Adrenal gland (tissue), 5 donors: ENCODE measurements at regions not wholly inside any gene's neighbourhood (a gene's known extent, or its start where the extent isn't known, plus 50 kb on each side); places are given as distances from the start of the nearest gene placed in this dataset.

ENCODE experiments used
- CTCF ChIP-seq, 6 experiments: fragments of 450-650 bp in 4 of 6; fragments of 200-600 bp in 2 of 6; sonication (generic) in 1 of 6; IDR thresholded peaks; 1 replicate in 5 of 6; 2 replicates in 1 of 6; pipeline versions ENCODE4 v1.5.1 to v1.8.0; 2016 to 2021; ENCODE audit warnings: antibody characterized with exemption in 6 of 6, mild to moderate bottlenecking in 2 of 6, moderate library complexity in 1 of 6
- POLR2A ChIP-seq, 2 donors: fragments of 450-650 bp; IDR thresholded peaks; one replicate each; pipeline ENCODE4 v1.6.1; 2017; ENCODE audit warnings: antibody characterized with exemption in 2 of 2, mild to moderate bottlenecking in 2 of 2, moderate library complexity in 1 of 2
- donor health status: DM: no; HTN: no; CAD: no.

GRCh38 chr2:216281876-216282275 is 90.4 kb downstream of the MARCHF4 start:
- TF ChIP-seq CTCF (IDR thresholded peaks at IDR 0.05) (no peak), POLR2A (IDR thresholded peaks at IDR 0.05) (no peak)
